Keratinocyte (primary cell): ENCODE measurements at regions not wholly inside any gene's neighbourhood (a gene's known extent, or its start where the extent isn't known, plus 50 kb on each side); places are given as distances from the start of the nearest gene placed in this dataset.

Experiments used
- DNase-seq: peaks from one replicate; pipeline ENCODE4 v3.0.0-alpha.2; 2011; ENCODE audit warnings: low read depth, missing footprints, low spot score
- FAIRE-seq: peaks from 2 replicates; lab custom pipeline; 2011; peaks lifted over from hg19 to GRCh38; lab: Jason Lieb, UNC
- H2AFZ ChIP-seq: 2 replicates; pipeline ENCODE4 v1.6.0; 2012; ENCODE audit warnings: low read length, control low read depth, inconsistent platforms; ENCODE audit not compliant: control insufficient read depth
- H3K27ac ChIP-seq: 2 replicates; pipeline ENCODE4 v1.5.1; 2011; ENCODE audit warnings: low read length; ENCODE audit not compliant: control insufficient read depth, insufficient read depth
- H3K27me3 ChIP-seq: 3 replicates; pipeline ENCODE4 v1.6.0; 2011; ENCODE audit warnings: low read length; ENCODE audit not compliant: control insufficient read depth, insufficient read depth; ENCODE audit errors: extremely low read depth
- H3K36me3 ChIP-seq, 2 experiments: 2 replicates in 1 of 2; 3 replicates in 1 of 2; pipeline ENCODE4 v1.5.1; 2011; ENCODE audit warnings: low read length in 2 of 2, mild to moderate bottlenecking in 1 of 2; ENCODE audit not compliant: control insufficient read depth in 2 of 2, insufficient read depth in 2 of 2; ENCODE audit errors: extremely low read depth in 1 of 2
- H3K4me1 ChIP-seq: 3 replicates; pipeline ENCODE4 v1.5.1; 2011; ENCODE audit warnings: low read length; ENCODE audit not compliant: control insufficient read depth, insufficient read depth; ENCODE audit errors: extremely low read depth
- H3K4me2 ChIP-seq: 3 replicates; pipeline ENCODE4 v1.6.0; 2011; ENCODE audit warnings: low read depth, low read length; ENCODE audit not compliant: control insufficient read depth, insufficient read depth; ENCODE audit errors: extremely low read depth
- H3K4me3 ChIP-seq, 3 experiments: fragments of 200-600 bp in 1 of 3; sonication (generic) in 1 of 3; 2 replicates in 2 of 3; 3 replicates in 1 of 3; pipeline ENCODE4 v1.5.1; 2011 to 2016; ENCODE audit warnings: low read length in 3 of 3, mild to moderate bottlenecking in 3 of 3, control low read depth in 2 of 3, inconsistent platforms in 1 of 3, low read depth in 1 of 3, mixed read lengths in 1 of 3, mixed run types in 1 of 3, moderate library complexity in 1 of 3; ENCODE audit not compliant: control insufficient read depth in 2 of 3, insufficient read depth in 2 of 3; ENCODE audit errors: extremely low read depth in 1 of 3
- H3K79me2 ChIP-seq: 2 replicates; pipeline ENCODE4 v1.6.0; 2012; ENCODE audit warnings: low read length; ENCODE audit not compliant: control insufficient read depth, insufficient read depth
- H3K9ac ChIP-seq: 3 replicates; pipeline ENCODE4 v1.6.0; 2011; ENCODE audit warnings: low read length; ENCODE audit not compliant: control insufficient read depth, insufficient read depth; ENCODE audit errors: extremely low read depth
- H3K9me1 ChIP-seq: 3 replicates; pipeline ENCODE4 v1.6.0; 2011; ENCODE audit warnings: low read length; ENCODE audit not compliant: control insufficient read depth, insufficient read depth; ENCODE audit errors: extremely low read depth
- H3K9me3 ChIP-seq: 2 replicates; pipeline ENCODE4 v1.5.1; 2012; ENCODE audit warnings: low read depth, low read length; ENCODE audit not compliant: control insufficient read depth
- H4K20me1 ChIP-seq: 3 replicates; pipeline ENCODE4 v1.6.0; 2011; ENCODE audit warnings: low read length; ENCODE audit not compliant: control insufficient read depth, insufficient read depth; ENCODE audit errors: extremely low read depth
- EZH2 ChIP-seq: IDR thresholded peaks from one replicate; pipeline ENCODE4 v1.6.1; 2012; ENCODE audit warnings: inconsistent platforms, mild to moderate bottlenecking, low read length, moderate library complexity
- dilution Hi-C: fragments of 300-500 bp; cut with MboI; formaldehyde crosslinking; loops from one replicate; pipeline ENCODE4 v1.7.0; 2020; ENCODE audit warnings: low sequenced_read_pairs; ENCODE audit not compliant: extremely low pct_ligation_motif_present
- TF ChIP-seq, protein P1 (sequence below), 3 experiments: IDR thresholded peaks in 1 of 3; conservative IDR thresholded peaks in 1 of 3; optimal IDR thresholded peaks in 1 of 3; 2 replicates in 2 of 3; 3 replicates in 1 of 3; pipeline versions ENCODE3 to v1.5.1; 2011; ENCODE audit warnings: low read length in 3 of 3, mild to moderate bottlenecking in 3 of 3, moderate library complexity in 2 of 3, control low read depth in 1 of 3, inconsistent platforms in 1 of 3; ENCODE audit not compliant: insufficient read depth in 2 of 3; ENCODE audit errors: extremely low read depth in 1 of 3

DNA sequence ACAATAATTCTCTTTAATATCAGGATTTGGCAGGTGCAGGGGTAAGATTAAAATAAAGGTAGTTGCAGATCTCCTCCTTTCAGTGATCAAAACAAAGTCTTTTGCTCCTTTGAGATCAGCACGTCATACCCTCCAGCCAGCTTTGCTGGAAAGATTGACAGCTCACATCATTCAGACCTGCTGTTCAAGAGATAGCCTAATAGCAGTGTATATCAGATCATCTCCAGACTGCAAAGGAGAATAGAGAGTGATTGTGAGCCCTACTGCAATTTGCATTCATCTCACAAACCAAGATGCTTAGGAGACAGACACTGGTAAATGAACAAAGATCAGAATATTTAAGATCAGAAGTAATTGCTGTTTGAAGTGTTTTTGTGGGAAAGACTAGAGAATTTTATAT is 135.8 kb upstream of the DSEL start:
- Histone ChIP-seq H2AFZ (no peak overlapping the region), H3K9me3 (no peaks in the 10 kb centered on the region), H3K27me3 (peaks cover 10% of the 10 kb centered on the region), H3K4me3 (no peak overlapping the region), H4K20me1 (no peaks in the 10 kb centered on the region), H3K9ac (no peak overlapping the region), H3K36me3 (no peaks in the 10 kb centered on the region), H3K4me2 (no peak overlapping the region), H3K27ac (no peak overlapping the region), H3K79me2 (no peaks in the 10 kb centered on the region), H3K9me1 (no peaks in the 10 kb centered on the region), H3K4me1 (no peaks in the 10 kb centered on the region)
- dilution Hi-C loops = no loop called here
- no peak for DNase-seq
- no peak for FAIRE-seq
- no peak for TF ChIP-seq EZH2
- TF ChIP-seq, protein P1, sequence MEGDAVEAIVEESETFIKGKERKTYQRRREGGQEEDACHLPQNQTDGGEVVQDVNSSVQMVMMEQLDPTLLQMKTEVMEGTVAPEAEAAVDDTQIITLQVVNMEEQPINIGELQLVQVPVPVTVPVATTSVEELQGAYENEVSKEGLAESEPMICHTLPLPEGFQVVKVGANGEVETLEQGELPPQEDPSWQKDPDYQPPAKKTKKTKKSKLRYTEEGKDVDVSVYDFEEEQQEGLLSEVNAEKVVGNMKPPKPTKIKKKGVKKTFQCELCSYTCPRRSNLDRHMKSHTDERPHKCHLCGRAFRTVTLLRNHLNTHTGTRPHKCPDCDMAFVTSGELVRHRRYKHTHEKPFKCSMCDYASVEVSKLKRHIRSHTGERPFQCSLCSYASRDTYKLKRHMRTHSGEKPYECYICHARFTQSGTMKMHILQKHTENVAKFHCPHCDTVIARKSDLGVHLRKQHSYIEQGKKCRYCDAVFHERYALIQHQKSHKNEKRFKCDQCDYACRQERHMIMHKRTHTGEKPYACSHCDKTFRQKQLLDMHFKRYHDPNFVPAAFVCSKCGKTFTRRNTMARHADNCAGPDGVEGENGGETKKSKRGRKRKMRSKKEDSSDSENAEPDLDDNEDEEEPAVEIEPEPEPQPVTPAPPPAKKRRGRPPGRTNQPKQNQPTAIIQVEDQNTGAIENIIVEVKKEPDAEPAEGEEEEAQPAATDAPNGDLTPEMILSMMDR (optimal IDR thresholded peaks at IDR 0.05 in 1 of 3, IDR thresholded peaks at IDR 0.05 in 1 of 3, conservative IDR thresholded peaks at IDR 0.05 in 1 of 3; ENCODE audit: extremely low read depth in 1 of 3, insufficient read depth in 2 of 3, low read length in 3 of 3) = no peak

DNA sequence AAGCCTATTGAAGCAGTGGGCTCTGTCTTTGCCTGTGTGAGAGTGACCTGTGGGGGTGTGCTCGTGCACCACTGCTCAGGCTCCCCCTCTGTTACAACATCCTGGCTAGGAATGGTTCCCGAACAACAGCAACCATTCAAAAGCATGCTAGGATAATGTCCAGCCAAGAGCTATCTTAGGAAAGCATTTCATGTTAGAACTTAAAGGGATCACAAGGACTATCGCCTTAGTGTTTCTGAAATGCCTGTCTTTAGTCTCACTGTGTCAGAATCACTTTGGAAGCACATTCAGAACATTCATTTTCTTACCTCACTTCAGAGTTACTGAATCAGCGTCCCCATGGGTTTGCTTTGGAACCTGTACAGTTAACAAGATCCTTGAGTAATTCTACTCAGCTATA is 134.9 kb upstream of the DSEL start:
- Histone ChIP-seq H3K9me1 (no peaks in the 10 kb centered on the region), H3K4me3 (no peak overlapping the region), H3K4me1 (no peaks in the 10 kb centered on the region), H3K9me3 (no peaks in the 10 kb centered on the region), H3K36me3 (no peaks in the 10 kb centered on the region), H2AFZ (no peak overlapping the region), H3K27ac (no peak overlapping the region), H3K4me2 (no peak overlapping the region), H3K27me3 (peaks cover 10% of the 10 kb centered on the region), H3K9ac (no peak overlapping the region), H3K79me2 (no peaks in the 10 kb centered on the region), H4K20me1 (no peaks in the 10 kb centered on the region)
- dilution Hi-C loops = no loop called here
- DNase-seq (no peak), FAIRE-seq (no peak)
- no peak for TF ChIP-seq EZH2
- TF ChIP-seq, protein P1 (optimal IDR thresholded peaks at IDR 0.05 in 1 of 3, IDR thresholded peaks at IDR 0.05 in 1 of 3, conservative IDR thresholded peaks at IDR 0.05 in 1 of 3; ENCODE audit: extremely low read depth in 1 of 3, insufficient read depth in 2 of 3, low read length in 3 of 3) = no peak
